ENCODE measurements at regions not wholly inside any gene's neighbourhood (a gene's known extent, or its start where the extent isn't known, plus 50 kb on each side); places are given as distances from the start of the nearest gene placed in this dataset.

DNA sequence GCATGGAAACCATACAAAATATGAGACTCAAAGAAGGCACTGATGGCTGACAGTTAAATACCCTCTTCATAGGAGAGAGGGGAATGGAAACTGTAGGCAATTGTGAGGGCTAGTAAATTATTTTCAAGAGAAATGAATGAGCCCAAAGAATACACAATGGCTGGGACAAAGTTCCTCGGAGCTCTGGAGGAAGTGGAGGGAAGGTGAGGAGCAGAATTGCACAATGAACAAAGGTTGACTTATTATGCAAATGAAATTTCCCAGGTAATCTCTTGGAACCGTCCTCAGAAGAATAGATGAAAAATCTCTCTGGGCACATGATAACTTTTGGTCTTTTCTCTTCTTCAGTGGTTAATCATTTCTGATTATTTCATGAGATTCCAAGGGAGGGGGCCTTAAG, 202.6 kb upstream of the VCX start:
- H3K9me3 Mint-ChIP-seq: peaks cover 9 to 15% of the 10 kb centered on the region in 2 experiments
- no peak overlapping the region for H2AK5ac ChIP-seq (ENCODE audit: insufficient read length, low read length)
- no CpG with 5 or more reads among the region's 2 CpGs for WGBS (ENCODE audit: extremely low coverage, insufficient read length, low lambda C conversion rate)

More for the DNA sequence above, 202.6 kb upstream of the VCX start:
- H2BK120ac ChIP-seq (ENCODE audit: low read depth, low read length, poor library complexity, severe bottlenecking): no peak overlapping the region
- no peak overlapping the region for H2BK5ac ChIP-seq (ENCODE audit: insufficient read length, low read length)
- no peak overlapping the region for H2AFZ ChIP-seq (ENCODE audit: low read length)
- H3K4me3 Mint-ChIP-seq: no peak overlapping the region
- H3K79me2 ChIP-seq (ENCODE audit: insufficient read depth, low read length): no peaks in the 10 kb centered on the region
- H3K27ac Mint-ChIP-seq: no peak overlapping the region
- H3K9me3 ChIP-seq (ENCODE audit: control insufficient read depth, low read depth, low read length): peaks cover 7% of the 10 kb centered on the region
- peaks cover 6% of the 10 kb centered on the region for H3K4me1 ChIP-seq (ENCODE audit: insufficient read depth, low read length)
- H3K23ac ChIP-seq (ENCODE audit: insufficient read length, low read depth, low read length): no peak overlapping the region
- peaks cover 15 to 22% of the 10 kb centered on the region in 2 experiments for H3K4me1 Mint-ChIP-seq
- no peak overlapping the region for H4K5ac ChIP-seq (ENCODE audit: insufficient read length, low read depth, low read length)
- H4K20me1 ChIP-seq (ENCODE audit: control insufficient read depth, insufficient read depth, insufficient read length): no peaks in the 10 kb centered on the region
- TF ChIP-seq, protein P1, sequence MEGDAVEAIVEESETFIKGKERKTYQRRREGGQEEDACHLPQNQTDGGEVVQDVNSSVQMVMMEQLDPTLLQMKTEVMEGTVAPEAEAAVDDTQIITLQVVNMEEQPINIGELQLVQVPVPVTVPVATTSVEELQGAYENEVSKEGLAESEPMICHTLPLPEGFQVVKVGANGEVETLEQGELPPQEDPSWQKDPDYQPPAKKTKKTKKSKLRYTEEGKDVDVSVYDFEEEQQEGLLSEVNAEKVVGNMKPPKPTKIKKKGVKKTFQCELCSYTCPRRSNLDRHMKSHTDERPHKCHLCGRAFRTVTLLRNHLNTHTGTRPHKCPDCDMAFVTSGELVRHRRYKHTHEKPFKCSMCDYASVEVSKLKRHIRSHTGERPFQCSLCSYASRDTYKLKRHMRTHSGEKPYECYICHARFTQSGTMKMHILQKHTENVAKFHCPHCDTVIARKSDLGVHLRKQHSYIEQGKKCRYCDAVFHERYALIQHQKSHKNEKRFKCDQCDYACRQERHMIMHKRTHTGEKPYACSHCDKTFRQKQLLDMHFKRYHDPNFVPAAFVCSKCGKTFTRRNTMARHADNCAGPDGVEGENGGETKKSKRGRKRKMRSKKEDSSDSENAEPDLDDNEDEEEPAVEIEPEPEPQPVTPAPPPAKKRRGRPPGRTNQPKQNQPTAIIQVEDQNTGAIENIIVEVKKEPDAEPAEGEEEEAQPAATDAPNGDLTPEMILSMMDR (conservative IDR thresholded peaks at IDR 0.05): no peak
- H3K36me3 Mint-ChIP-seq (ENCODE audit: insufficient read depth in 1 of 3, low read depth in 3 of 3): peaks cover 7 to 21% (median 15%) of the 10 kb centered on the region in 3 experiments
- no peak overlapping the region for H3K4me2 ChIP-seq (ENCODE audit: insufficient read depth, insufficient read length, low read length)
- H3K79me1 ChIP-seq (ENCODE audit: insufficient read depth, low read depth, low read length, poor library complexity, severe bottlenecking): no peaks in the 10 kb centered on the region
- no peak overlapping the region for H3K4ac ChIP-seq (ENCODE audit: low read depth, low read length)
- no peak overlapping the region for H2BK15ac ChIP-seq (ENCODE audit: low read depth, low read length)
- no peak overlapping the region for H2BK20ac ChIP-seq (ENCODE audit: low read depth, low read length, poor library complexity, severe bottlenecking)
- H3K9ac ChIP-seq (ENCODE audit: extremely low read depth, insufficient read length, low read length): no peak overlapping the region
- no peak overlapping the region for H2BK12ac ChIP-seq (ENCODE audit: insufficient read length, low read depth, low read length)
- no peak overlapping the region for H4K8ac ChIP-seq (replicated peaks; ENCODE audit: insufficient read length, low read depth, low read length)
- no peak for DNase-seq
- no peaks in the 10 kb centered on the region for H3K27me3 Mint-ChIP-seq (ENCODE audit: low read depth)
- H4K91ac ChIP-seq (ENCODE audit: insufficient read length, low read depth, low read length): no peak overlapping the region
- no peaks in the 10 kb centered on the region for H3K27me3 ChIP-seq (ENCODE audit: insufficient read depth, low read length)
- no peak overlapping the region for H3K27ac ChIP-seq (ENCODE audit: insufficient read length, low read depth, low read length)
- H3K56ac ChIP-seq (ENCODE audit: insufficient read length, low read depth, low read length): no peak overlapping the region
- no peak overlapping the region for H3T11ph ChIP-seq (ENCODE audit: low read length)
- H3K23me2 ChIP-seq (ENCODE audit: insufficient read length, low read depth, low read length, poor library complexity, severe bottlenecking): no peaks in the 10 kb centered on the region
- no peak overlapping the region for H3K14ac ChIP-seq (ENCODE audit: insufficient read depth, low read length)
- no peak overlapping the region for H3K18ac ChIP-seq (ENCODE audit: insufficient read length, low read depth, low read length)

Data from H9 (cell line).